ENCODE measurements at regions not wholly inside any gene's neighbourhood (a gene's known extent, or its start where the extent isn't known, plus 50 kb on each side); places are given as distances from the start of the nearest gene placed in this dataset.
"Not testable (repeated sequence)": the region's sequence is repeated elsewhere in the genome, so short reads cannot be mapped to it uniquely, and the experiment has no call there.

GRCh38 chrX:40240844-40241243, 143.1 kb upstream of the BCOR start:
- Histone ChIP-seq H3K4me3 (ENCODE audit: low read length) (no peak overlapping the region), H2BK5ac (ENCODE audit: low read length) (no peak overlapping the region), H4K5ac (ENCODE audit: low read length) (no peak overlapping the region), H2BK120ac (ENCODE audit: low read depth, low read length) (no peak overlapping the region), H3K18ac (ENCODE audit: low read length) (no peak overlapping the region), H3K56ac (ENCODE audit: low read length) (no peak overlapping the region), H4K8ac (ENCODE audit: low read depth, low read length) (no peak overlapping the region), H3K36me3 (ENCODE audit: control insufficient read depth, insufficient read depth, low read length) (no peaks in the 10 kb centered on the region), H2AK5ac (ENCODE audit: low read length) (no peak overlapping the region), H3K79me2 (ENCODE audit: control insufficient read depth, insufficient read depth, low read length) (no peaks in the 10 kb centered on the region), H2BK15ac (replicated peaks; ENCODE audit: low read depth) (no peak overlapping the region), H3K79me1 (ENCODE audit: low read length) (no peaks in the 10 kb centered on the region), H3K4ac (ENCODE audit: low read depth, low read length) (no peak overlapping the region), H3K27ac (ENCODE audit: low read depth, low read length) (no peak overlapping the region), H3K9ac (ENCODE audit: low read length) (no peak overlapping the region), H3K4me2 (ENCODE audit: low read length) (no peak overlapping the region), H3K4me1 (ENCODE audit: control insufficient read depth, low read depth, low read length) (no peaks in the 10 kb centered on the region), H3K23ac (ENCODE audit: low read length) (no peak overlapping the region), H3K27me3 (ENCODE audit: insufficient read depth, low read length, poor library complexity) (no peaks in the 10 kb centered on the region)
- DNase-seq: no peak

GRCh38 chrX:40237731-40238178, 140.0 kb upstream of the BCOR start:
- no peak overlapping the region for H3K23ac ChIP-seq (ENCODE audit: low read length)
- DNase-seq: no peak
- no peak overlapping the region for H4K8ac ChIP-seq (ENCODE audit: low read depth, low read length)
- H2BK15ac ChIP-seq (replicated peaks; ENCODE audit: low read depth): no peak overlapping the region
- H3K18ac ChIP-seq (ENCODE audit: low read length): no peak overlapping the region
- H3K9ac ChIP-seq (ENCODE audit: low read length): no peak overlapping the region
- H3K27ac ChIP-seq (ENCODE audit: low read depth, low read length): no peak overlapping the region
- H3K4me2 ChIP-seq (ENCODE audit: low read length): no peak overlapping the region
- H3K79me1 ChIP-seq (ENCODE audit: low read length): no peaks in the 10 kb centered on the region
- no peaks in the 10 kb centered on the region for H3K27me3 ChIP-seq (ENCODE audit: insufficient read depth, low read length, poor library complexity)
- no peaks in the 10 kb centered on the region for H3K4me1 ChIP-seq (ENCODE audit: control insufficient read depth, low read depth, low read length)
- no CpG with 5 or more reads among the region's 14 CpGs for WGBS (ENCODE audit: extremely low coverage, insufficient coverage, low lambda C conversion rate)
- no peak overlapping the region for H4K5ac ChIP-seq (ENCODE audit: low read length)
- no peak overlapping the region for H2BK120ac ChIP-seq (ENCODE audit: low read depth, low read length)
- no peak overlapping the region for H3K4me3 ChIP-seq (ENCODE audit: low read length)
- no peaks in the 10 kb centered on the region for H3K36me3 ChIP-seq (ENCODE audit: control insufficient read depth, insufficient read depth, low read length)
- no peak overlapping the region for H2AK5ac ChIP-seq (ENCODE audit: low read length)
- no peak overlapping the region for H3K56ac ChIP-seq (ENCODE audit: low read length)
- no peak overlapping the region for H3K4ac ChIP-seq (ENCODE audit: low read depth, low read length)
- no peak overlapping the region for H2BK5ac ChIP-seq (ENCODE audit: low read length)
- no peaks in the 10 kb centered on the region for H3K79me2 ChIP-seq (ENCODE audit: control insufficient read depth, insufficient read depth, low read length)

GRCh38 chrX:40230646-40231045, 132.9 kb upstream of the BCOR start:
- H3K23ac ChIP-seq (ENCODE audit: low read length): no peak overlapping the region
- H3K4me3 ChIP-seq (ENCODE audit: low read length): no peak overlapping the region
- no peak overlapping the region for H2AK5ac ChIP-seq (ENCODE audit: low read length)
- DNase-seq: no peak
- no peak overlapping the region for H3K56ac ChIP-seq (ENCODE audit: low read length)
- no peak overlapping the region for H3K4ac ChIP-seq (ENCODE audit: low read depth, low read length)
- H3K9ac ChIP-seq (ENCODE audit: low read length): no peak overlapping the region
- WGBS (ENCODE audit: extremely low coverage, insufficient coverage, low lambda C conversion rate): no CpG with 5 or more reads among the region's 2 CpGs
- H3K79me2 ChIP-seq (ENCODE audit: control insufficient read depth, insufficient read depth, low read length): no peaks in the 10 kb centered on the region
- H4K5ac ChIP-seq (ENCODE audit: low read length): no peak overlapping the region
- no peaks in the 10 kb centered on the region for H3K27me3 ChIP-seq (ENCODE audit: insufficient read depth, low read length, poor library complexity)
- H4K8ac ChIP-seq (ENCODE audit: low read depth, low read length): no peak overlapping the region
- H2BK15ac ChIP-seq (replicated peaks; ENCODE audit: low read depth): no peak overlapping the region
- H3K4me1 ChIP-seq (ENCODE audit: control insufficient read depth, low read depth, low read length): no peaks in the 10 kb centered on the region
- H3K4me2 ChIP-seq (ENCODE audit: low read length): no peak overlapping the region
- no peaks in the 10 kb centered on the region for H3K79me1 ChIP-seq (ENCODE audit: low read length)
- no peak overlapping the region for H2BK5ac ChIP-seq (ENCODE audit: low read length)
- no peak overlapping the region for H2BK120ac ChIP-seq (ENCODE audit: low read depth, low read length)
- no peak overlapping the region for H3K27ac ChIP-seq (ENCODE audit: low read depth, low read length)
- H3K36me3 ChIP-seq (ENCODE audit: control insufficient read depth, insufficient read depth, low read length): no peaks in the 10 kb centered on the region
- H3K18ac ChIP-seq (ENCODE audit: low read length): no peak overlapping the region

DNA sequence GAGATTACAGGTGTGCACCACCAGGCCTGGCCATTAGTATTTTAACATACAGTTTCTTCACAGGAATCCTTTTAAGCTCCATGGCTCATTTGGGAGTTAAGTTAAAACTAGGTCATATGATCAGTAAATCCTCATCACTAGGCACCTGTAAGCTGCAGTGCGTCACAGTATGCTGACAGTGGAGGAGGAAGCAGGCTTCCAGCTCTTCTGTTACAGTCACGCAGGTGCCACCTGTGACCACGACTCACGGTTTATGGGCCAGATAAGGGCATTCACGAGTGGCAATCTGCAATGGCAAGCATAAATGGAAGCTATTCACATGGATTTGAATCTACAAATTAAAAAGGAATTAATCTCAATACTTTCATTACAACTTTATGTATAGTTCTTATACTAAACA, 129.4 kb upstream of the BCOR start:
- H4K5ac ChIP-seq (ENCODE audit: low read length): no peak overlapping the region
- no peak overlapping the region for H3K4me3 ChIP-seq (ENCODE audit: low read length)
- H3K27me3 ChIP-seq (ENCODE audit: insufficient read depth, low read length, poor library complexity): no peaks in the 10 kb centered on the region
- H3K9ac ChIP-seq (ENCODE audit: low read length): no peak overlapping the region
- no peak overlapping the region for H3K18ac ChIP-seq (ENCODE audit: low read length)
- H2BK120ac ChIP-seq (ENCODE audit: low read depth, low read length): no peak overlapping the region
- no peak overlapping the region for H2BK5ac ChIP-seq (ENCODE audit: low read length)
- no peak overlapping the region for H3K4ac ChIP-seq (ENCODE audit: low read depth, low read length)
- no peak overlapping the region for H3K27ac ChIP-seq (ENCODE audit: low read depth, low read length)
- H4K8ac ChIP-seq (ENCODE audit: low read depth, low read length): no peak overlapping the region
- no peaks in the 10 kb centered on the region for H3K36me3 ChIP-seq (ENCODE audit: control insufficient read depth, insufficient read depth, low read length)
- H3K79me1 ChIP-seq (ENCODE audit: low read length): no peaks in the 10 kb centered on the region
- no peaks in the 10 kb centered on the region for H3K4me1 ChIP-seq (ENCODE audit: control insufficient read depth, low read depth, low read length)
- no peak for DNase-seq
- no peak overlapping the region for H2BK15ac ChIP-seq (replicated peaks; ENCODE audit: low read depth)
- no CpG with 5 or more reads among the region's 5 CpGs for WGBS (ENCODE audit: extremely low coverage, insufficient coverage, low lambda C conversion rate)
- no peak overlapping the region for H3K23ac ChIP-seq (ENCODE audit: low read length)
- H3K56ac ChIP-seq (ENCODE audit: low read length): no peak overlapping the region
- H2AK5ac ChIP-seq (ENCODE audit: low read length): no peak overlapping the region
- H3K79me2 ChIP-seq (ENCODE audit: control insufficient read depth, insufficient read depth, low read length): no peaks in the 10 kb centered on the region
- no peak overlapping the region for H3K4me2 ChIP-seq (ENCODE audit: low read length)

GRCh38 chrX:40224658-40225057, 126.9 kb upstream of the BCOR start:
- Histone ChIP-seq H2AK5ac (ENCODE audit: low read length) (no peak overlapping the region), H3K56ac (ENCODE audit: low read length) (no peak overlapping the region), H3K9ac (ENCODE audit: low read length) (no peak overlapping the region), H3K18ac (ENCODE audit: low read length) (no peak overlapping the region), H3K79me2 (ENCODE audit: control insufficient read depth, insufficient read depth, low read length) (no peaks in the 10 kb centered on the region), H3K79me1 (ENCODE audit: low read length) (no peaks in the 10 kb centered on the region), H3K4me1 (ENCODE audit: control insufficient read depth, low read depth, low read length) (no peaks in the 10 kb centered on the region), H3K36me3 (ENCODE audit: control insufficient read depth, insufficient read depth, low read length) (no peaks in the 10 kb centered on the region), H3K27ac (ENCODE audit: low read depth, low read length) (no peak overlapping the region), H2BK120ac (ENCODE audit: low read depth, low read length) (no peak overlapping the region), H4K8ac (ENCODE audit: low read depth, low read length) (no peak overlapping the region), H3K23ac (ENCODE audit: low read length) (no peak overlapping the region), H3K27me3 (ENCODE audit: insufficient read depth, low read length, poor library complexity) (no peaks in the 10 kb centered on the region), H3K4me2 (ENCODE audit: low read length) (no peak overlapping the region), H3K4ac (ENCODE audit: low read depth, low read length) (no peak overlapping the region), H4K5ac (ENCODE audit: low read length) (no peak overlapping the region), H3K4me3 (ENCODE audit: low read length) (no peak overlapping the region), H2BK15ac (replicated peaks; ENCODE audit: low read depth) (no peak overlapping the region), H2BK5ac (ENCODE audit: low read length) (no peak overlapping the region)
- WGBS (ENCODE audit: extremely low coverage, insufficient coverage, low lambda C conversion rate): no CpG with 5 or more reads among the region's 2 CpGs
- DNase-seq: no peak

- H4K8ac ChIP-seq (ENCODE audit: low read depth, low read length); H3K79me1 ChIP-seq (ENCODE audit: low read length); H3K4me1 ChIP-seq (ENCODE audit: control insufficient read depth, low read depth, low read length); H2BK120ac ChIP-seq (ENCODE audit: low read depth, low read length); H3K18ac ChIP-seq (ENCODE audit: low read length); H3K4ac ChIP-seq (ENCODE audit: low read depth, low read length); H2BK15ac ChIP-seq (replicated peaks; ENCODE audit: low read depth); H3K79me2 ChIP-seq (ENCODE audit: control insufficient read depth, insufficient read depth, low read length); H3K4me2 ChIP-seq (ENCODE audit: low read length); H3K27me3 ChIP-seq (ENCODE audit: insufficient read depth, low read length, poor library complexity); H3K23ac ChIP-seq (ENCODE audit: low read length); H3K4me3 ChIP-seq (ENCODE audit: low read length); H2BK5ac ChIP-seq (ENCODE audit: low read length); H3K27ac ChIP-seq (ENCODE audit: low read depth, low read length); H3K9ac ChIP-seq (ENCODE audit: low read length); H3K36me3 ChIP-seq (ENCODE audit: control insufficient read depth, insufficient read depth, low read length); DNase-seq; H2AK5ac ChIP-seq (ENCODE audit: low read length); H3K56ac ChIP-seq (ENCODE audit: low read length); H4K5ac ChIP-seq (ENCODE audit: low read length): not testable (repeated sequence)
These were observed 124.9 kb upstream of the BCOR start for GRCh38 chrX:40222612-40223011.
